NCI-H226 (cell line): ENCODE measurements at regions not wholly inside any gene's neighbourhood (a gene's known extent, or its start where the extent isn't known, plus 50 kb on each side); places are given as distances from the start of the nearest gene placed in this dataset.

ENCODE experiments used
- DNase-seq: peaks from one replicate; pipeline ENCODE4 v3.0.0-alpha.2; 2015

GRCh38 chr4:128480945-128481344 lies 193.3 kb upstream of the PGRMC2 start:
- no peak for DNase-seq

- DNase-seq, result no peak
These were observed 189.9 kb upstream of the PGRMC2 start for GRCh38 chr4:128477540-128477939.

- no peak for DNase-seq
These were observed 188.0 kb upstream of the PGRMC2 start for GRCh38 chr4:128475597-128475996.

- no peak for DNase-seq
These were observed 184.0 kb upstream of the PGRMC2 start for GRCh38 chr4:128471576-128471975.

GRCh38 chr4:128470492-128471053 lies 183.0 kb upstream of the PGRMC2 start:
- no peak for DNase-seq

GRCh38 chr4:128468123-128468989 lies 180.7 kb upstream of the PGRMC2 start:
- peak; percentile 67 for DNase-seq

GRCh38 chr4:128465523-128465922 lies 177.9 kb upstream of the PGRMC2 start:
- DNase-seq, result no peak

- DNase-seq, result no peak
These were observed 175.4 kb upstream of the PGRMC2 start for GRCh38 chr4:128463006-128463405.

GRCh38 chr4:128462103-128462783 lies 174.6 kb upstream of the PGRMC2 start:
- no peak for DNase-seq

- DNase-seq, result no peak
These were observed 173.9 kb upstream of the PGRMC2 start for GRCh38 chr4:128461291-128462102.

GRCh38 chr4:128459547-128459946 lies 171.9 kb upstream of the PGRMC2 start:
- no peak for DNase-seq

GRCh38 chr4:128458816-128459215 lies 171.2 kb upstream of the PGRMC2 start:
- no peak for DNase-seq

GRCh38 chr4:128457726-128458125 lies 170.1 kb upstream of the PGRMC2 start:
- no peak for DNase-seq

- no peak for DNase-seq
These were observed 168.6 kb upstream of the PGRMC2 start for GRCh38 chr4:128456171-128456570.

- no peak for DNase-seq
These were observed 167.9 kb upstream of the PGRMC2 start for GRCh38 chr4:128455480-128455879.

GRCh38 chr4:128454881-128455280 lies 167.3 kb upstream of the PGRMC2 start:
- DNase-seq, result no peak

GRCh38 chr4:128454281-128454871 lies 166.8 kb upstream of the PGRMC2 start:
- DNase-seq, result peak; percentile 80

- DNase-seq, result no peak
These were observed 164.8 kb upstream of the PGRMC2 start for GRCh38 chr4:128452415-128452814.

- DNase-seq, result peak; percentile 39
These were observed 163.8 kb upstream of the PGRMC2 start for GRCh38 chr4:128451270-128451905.

GRCh38 chr4:128450326-128451120 lies 162.9 kb upstream of the PGRMC2 start:
- peak; percentile 35 for DNase-seq

GRCh38 chr4:128449251-128449650 lies 161.6 kb upstream of the PGRMC2 start:
- no peak for DNase-seq
